Sciatic nerve (tissue), 2 donors: ENCODE measurements at regions not wholly inside any gene's neighbourhood (a gene's known extent, or its start where the extent isn't known, plus 50 kb on each side); places are given as distances from the start of the nearest gene placed in this dataset.
A peak's percentile ranks its signal among the peaks of the same experiment; 100 is the strongest.

Source experiments
- ATAC-seq: fragments of 200-7000 bp; cut with Tn5 transposase; one replicate; pipeline ENCODE4 v1.9.1; 2020; ENCODE audit warnings: mild to moderate bottlenecking, moderate library complexity
- DNase-seq: peaks from one replicate; pipeline ENCODE4 v3.0.0-alpha.2; 2020; ENCODE audit warnings: low spot score
- intact Hi-C: fragments of 100-400 bp; cut with DNase I; formaldehyde crosslinking; loops from one replicate; pipeline ENCODE4 v1.14.2; 2022
- donor health status: DM: no; HTN: no; CAD: no.
- donor health status: DM: no; HTN: no; CAD: no.

- intact Hi-C loops: no loop called here
- no peak for ATAC-seq
- DNase-seq: no peak
Observed at GRCh38 chr5:133883916-133884315, 84.5 kb downstream of the C5orf15 start.

GRCh38 chr5:133882846-133883245 lies 85.6 kb downstream of the C5orf15 start:
- ATAC-seq (no peak), DNase-seq (no peak)
- intact Hi-C loops: no loop called here

GRCh38 chr5:133882389-133882695 lies 86.1 kb downstream of the C5orf15 start:
- ATAC-seq: no peak
- no peak for DNase-seq
- intact Hi-C loops: no loop called here

- intact Hi-C loops: no loop called here
- no peak for ATAC-seq
- no peak for DNase-seq
Observed at GRCh38 chr5:133881576-133882388, 86.6 kb downstream of the C5orf15 start.

GRCh38 chr5:133878236-133878555 lies 90.2 kb downstream of the C5orf15 start:
- intact Hi-C loops: loop anchor here (10.0 kb wide), 1 partner anchor 453 kb away; no protein-coding TSS in a partner anchor
- no peak for DNase-seq

GRCh38 chr5:133877351-133878235 lies 90.8 kb downstream of the C5orf15 start:
- DNase-seq (no peak), ATAC-seq (no peak)
- intact Hi-C loops: loop anchor here (10.0 kb wide), 1 partner anchor 453 kb away; no protein-coding TSS in a partner anchor

More at GRCh38 chr5:133878236-133878555, 90.2 kb downstream of the C5orf15 start:
- no peak for ATAC-seq

- intact Hi-C loops: loop anchor here (10.0 kb wide), 1 partner anchor 451 kb away; no protein-coding TSS in a partner anchor
- DNase-seq: no peak
- ATAC-seq: no peak
Observed at GRCh38 chr5:133876266-133876665, 92.2 kb downstream of the C5orf15 start.

GRCh38 chr5:133875179-133875578 lies 93.2 kb downstream of the C5orf15 start:
- intact Hi-C loops: loop anchor here (10.0 kb wide), 1 partner anchor 450 kb away; no protein-coding TSS in a partner anchor
- no peak for DNase-seq
- no peak for ATAC-seq

- intact Hi-C loops: loop anchor here (10.0 kb wide), 1 partner anchor 449 kb away; no protein-coding TSS in a partner anchor
- no peak for DNase-seq
- ATAC-seq: no peak
Observed at GRCh38 chr5:133873449-133873848, 95.0 kb downstream of the C5orf15 start.

- DNase-seq (no peak), ATAC-seq (peak; percentile 75)
- intact Hi-C loops: loop anchor here (10.0 kb wide), 1 partner anchor 446 kb away; no protein-coding TSS in a partner anchor
Observed at GRCh38 chr5:133870661-133871060, 97.8 kb downstream of the C5orf15 start.

- intact Hi-C loops: loop anchor here (10.0 kb wide), 1 partner anchor 445 kb away; no protein-coding TSS in a partner anchor
- DNase-seq: peak; percentile 70
- peak; percentile 86 for ATAC-seq
Observed at GRCh38 chr5:133869519-133870335, 98.7 kb downstream of the C5orf15 start.

- intact Hi-C loops: no loop called here
- DNase-seq: peak; percentile 88
- peak; percentile 73 for ATAC-seq
Observed at GRCh38 chr5:133868946-133869518, 99.4 kb downstream of the C5orf15 start.

- intact Hi-C loops: loop anchor here (2.0 kb wide), 1 partner anchor 757 kb away; no protein-coding TSS in a partner anchor
- DNase-seq (no peak), ATAC-seq (no peak)
Observed at GRCh38 chr5:133867851-133868545, 100.4 kb downstream of the C5orf15 start.

- DNase-seq (no peak), ATAC-seq (no peak)
- intact Hi-C loops: loop anchor here (2.0 kb wide), 1 partner anchor 757 kb away; no protein-coding TSS in a partner anchor
Observed at GRCh38 chr5:133867341-133867740, 101.1 kb downstream of the C5orf15 start.

- intact Hi-C loops: loop anchor here (2.0 kb wide), 1 partner anchor 756 kb away; no protein-coding TSS in a partner anchor
- no peak for DNase-seq
- no peak for ATAC-seq
Observed at GRCh38 chr5:133866903-133867245, 101.6 kb downstream of the C5orf15 start.

- ATAC-seq: no peak
- intact Hi-C loops: loop anchor here (2.0 kb wide), 1 partner anchor 756 kb away; no protein-coding TSS in a partner anchor
- no peak for DNase-seq
Observed at GRCh38 chr5:133866160-133866902, 102.1 kb downstream of the C5orf15 start.

- ATAC-seq (no peak), DNase-seq (no peak)
- intact Hi-C loops: no loop called here
Observed at GRCh38 chr5:133865113-133865512, 103.3 kb downstream of the C5orf15 start.
